Spleen (tissue), 7 donors: ENCODE measurements at regions not wholly inside any gene's neighbourhood (a gene's known extent, or its start where the extent isn't known, plus 50 kb on each side); places are given as distances from the start of the nearest gene placed in this dataset.

Experiments
- POLR2A ChIP-seq, 3 donors: fragments of 450-650 bp; IDR thresholded peaks; one replicate each; pipeline ENCODE4 v1.5.1; 2017; ENCODE audit warnings: antibody characterized with exemption in 3 of 3, mild to moderate bottlenecking in 1 of 3
- POLR2AphosphoS5 ChIP-seq, 3 donors: sonication (generic); formaldehyde crosslinking; IDR thresholded peaks; one replicate each; pipeline ENCODE4 v1.5.1; 2017; ENCODE audit warnings: antibody characterized with exemption in 3 of 3
- TF ChIP-seq, protein P1 (sequence below), 11 experiments: fragments of 200-600 bp in 7 of 11; fragments of 450-650 bp in 4 of 11; sonication (generic) in 4 of 11; IDR thresholded peaks in 8 of 11; conservative IDR thresholded peaks in 3 of 11; 1 replicate in 7 of 11; 2 replicates in 4 of 11; pipeline versions ENCODE4 v1.4.0 to v1.8.0; 2016 to 2021; ENCODE audit warnings: antibody characterized with exemption in 11 of 11, inconsistent platforms in 4 of 11, mild to moderate bottlenecking in 1 of 11
- donor health status: DM: no; HTN: no; CAD: no; lungs with moderate emphysema.
- donor health status: DM: no; HTN: no; CAD: no.
- donor health status: DM: no; HTN: no; CAD: no.

DNA sequence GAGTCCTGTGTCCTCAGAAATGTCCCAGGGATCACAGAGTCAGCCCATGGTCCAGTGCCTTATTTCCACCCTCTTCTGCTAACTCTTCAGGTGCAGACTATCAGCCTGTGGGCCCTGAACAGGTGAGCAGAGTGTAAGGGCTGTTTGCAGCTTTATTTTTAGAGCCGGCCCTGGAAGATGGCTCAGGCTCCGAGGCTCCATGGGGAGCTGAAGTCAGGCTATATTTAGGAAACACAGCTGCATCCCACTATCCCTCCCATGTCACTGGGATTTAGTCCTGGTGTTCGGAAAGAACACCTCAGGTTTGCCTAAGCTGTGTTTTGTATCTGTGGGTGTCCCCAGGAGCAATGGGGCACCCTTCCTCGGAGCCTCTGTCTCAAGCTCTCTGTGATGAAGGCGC, 126.9 kb downstream of the RPS24 start:
- TF ChIP-seq, protein P1, sequence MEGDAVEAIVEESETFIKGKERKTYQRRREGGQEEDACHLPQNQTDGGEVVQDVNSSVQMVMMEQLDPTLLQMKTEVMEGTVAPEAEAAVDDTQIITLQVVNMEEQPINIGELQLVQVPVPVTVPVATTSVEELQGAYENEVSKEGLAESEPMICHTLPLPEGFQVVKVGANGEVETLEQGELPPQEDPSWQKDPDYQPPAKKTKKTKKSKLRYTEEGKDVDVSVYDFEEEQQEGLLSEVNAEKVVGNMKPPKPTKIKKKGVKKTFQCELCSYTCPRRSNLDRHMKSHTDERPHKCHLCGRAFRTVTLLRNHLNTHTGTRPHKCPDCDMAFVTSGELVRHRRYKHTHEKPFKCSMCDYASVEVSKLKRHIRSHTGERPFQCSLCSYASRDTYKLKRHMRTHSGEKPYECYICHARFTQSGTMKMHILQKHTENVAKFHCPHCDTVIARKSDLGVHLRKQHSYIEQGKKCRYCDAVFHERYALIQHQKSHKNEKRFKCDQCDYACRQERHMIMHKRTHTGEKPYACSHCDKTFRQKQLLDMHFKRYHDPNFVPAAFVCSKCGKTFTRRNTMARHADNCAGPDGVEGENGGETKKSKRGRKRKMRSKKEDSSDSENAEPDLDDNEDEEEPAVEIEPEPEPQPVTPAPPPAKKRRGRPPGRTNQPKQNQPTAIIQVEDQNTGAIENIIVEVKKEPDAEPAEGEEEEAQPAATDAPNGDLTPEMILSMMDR (IDR thresholded peaks at IDR 0.05 in 8 of 11, conservative IDR thresholded peaks at IDR 0.05 in 3 of 11), result no peak
- no peak for TF ChIP-seq POLR2A (IDR thresholded peaks at IDR 0.05)
- TF ChIP-seq POLR2AphosphoS5 (IDR thresholded peaks at IDR 0.05), result no peak
